ENCODE measurements at regions not wholly inside any gene's neighbourhood (a gene's known extent, or its start where the extent isn't known, plus 50 kb on each side); places are given as distances from the start of the nearest gene placed in this dataset.

DNA sequence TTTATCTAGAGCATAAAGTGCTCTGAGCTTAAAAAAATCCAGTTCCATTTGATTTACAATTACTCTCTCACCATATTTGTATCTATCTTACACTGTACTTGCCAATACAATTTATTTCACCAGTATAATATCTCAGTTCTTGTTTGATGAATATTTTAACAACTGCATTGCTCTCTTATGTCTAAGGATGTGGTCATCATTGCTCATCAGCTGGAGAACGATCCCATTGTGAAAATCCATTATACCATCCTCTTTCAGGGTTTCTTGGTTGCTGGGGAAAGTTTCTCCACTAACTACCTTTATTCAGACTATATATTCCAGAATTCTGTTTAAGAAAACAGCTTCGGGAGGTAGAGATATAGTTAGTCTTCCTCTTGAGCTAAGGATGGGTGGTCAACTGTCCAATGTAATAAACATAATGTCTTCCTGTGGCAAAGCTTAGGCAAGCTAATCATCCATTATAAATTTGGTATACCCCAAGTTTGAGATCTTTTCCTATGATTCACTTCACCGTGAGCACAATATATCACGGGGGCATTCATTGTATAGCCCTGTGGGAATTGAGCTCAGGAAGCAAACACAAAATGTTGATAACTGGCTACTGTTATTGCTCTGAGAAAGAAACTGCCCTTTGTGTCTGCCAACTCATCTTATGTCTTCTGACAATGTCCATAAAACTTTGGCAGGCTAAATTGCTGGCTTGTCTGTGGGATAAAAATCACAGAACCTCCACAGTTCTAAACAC, 2361.9 kb downstream of the ARAP2 start:
- TF ChIP-seq, protein P1, sequence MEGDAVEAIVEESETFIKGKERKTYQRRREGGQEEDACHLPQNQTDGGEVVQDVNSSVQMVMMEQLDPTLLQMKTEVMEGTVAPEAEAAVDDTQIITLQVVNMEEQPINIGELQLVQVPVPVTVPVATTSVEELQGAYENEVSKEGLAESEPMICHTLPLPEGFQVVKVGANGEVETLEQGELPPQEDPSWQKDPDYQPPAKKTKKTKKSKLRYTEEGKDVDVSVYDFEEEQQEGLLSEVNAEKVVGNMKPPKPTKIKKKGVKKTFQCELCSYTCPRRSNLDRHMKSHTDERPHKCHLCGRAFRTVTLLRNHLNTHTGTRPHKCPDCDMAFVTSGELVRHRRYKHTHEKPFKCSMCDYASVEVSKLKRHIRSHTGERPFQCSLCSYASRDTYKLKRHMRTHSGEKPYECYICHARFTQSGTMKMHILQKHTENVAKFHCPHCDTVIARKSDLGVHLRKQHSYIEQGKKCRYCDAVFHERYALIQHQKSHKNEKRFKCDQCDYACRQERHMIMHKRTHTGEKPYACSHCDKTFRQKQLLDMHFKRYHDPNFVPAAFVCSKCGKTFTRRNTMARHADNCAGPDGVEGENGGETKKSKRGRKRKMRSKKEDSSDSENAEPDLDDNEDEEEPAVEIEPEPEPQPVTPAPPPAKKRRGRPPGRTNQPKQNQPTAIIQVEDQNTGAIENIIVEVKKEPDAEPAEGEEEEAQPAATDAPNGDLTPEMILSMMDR (conservative IDR thresholded peaks at IDR 0.05; ENCODE audit: low read length) = no peak
- TF ChIP-seq EZH2phosphoT487 (IDR thresholded peaks at IDR 0.05; ENCODE audit: borderline replicate concordance) = no peak

Data from Loucy (cell line).